ENCODE measurements at regions not wholly inside any gene's neighbourhood (a gene's known extent, or its start where the extent isn't known, plus 50 kb on each side); places are given as distances from the start of the nearest gene placed in this dataset.

GRCh38 chrX:10102046-10102704 is 54.6 kb upstream of the CLCN4 start:
- TF ChIP-seq EZH2 (IDR thresholded peaks at IDR 0.05; ENCODE audit: borderline replicate concordance, low read depth, low read length, poor library complexity, severe bottlenecking) (no peak), CTCF (conservative IDR thresholded peaks at IDR 0.05; ENCODE audit: low read depth, low read length) (no peak)

Data from A673 (cell line).